IMR-90 (cell line): ENCODE measurements at regions not wholly inside any gene's neighbourhood (a gene's known extent, or its start where the extent isn't known, plus 50 kb on each side); places are given as distances from the start of the nearest gene placed in this dataset.

Experiments
- ATAC-seq: fragments of 200-7000 bp; cut with Tn5 transposase; 2 replicates; pipeline ENCODE4 v1.9.1; 2020; ENCODE audit warnings: low read depth, mild to moderate bottlenecking, moderate library complexity
- BruUV-seq: library from RNA; stranded (reverse); fragments of 400-500 nt; replicated peaks from 2 replicates; lab custom pipeline; 2021; lab: Mats Ljungman, UMichigan
- CTCF ChIA-PET: fragments of 300-600 bp; formaldehyde crosslinking; extraction: SDS; loops from one replicate; lab custom pipeline; 2021; ENCODE audit warnings: antibody characterized with exemption; lab: Yijun Ruan, JAX
- POLR2A ChIA-PET: fragments of 300-600 bp; sonication (Branson Sonifier 250); formaldehyde crosslinking; loops from one replicate; lab custom pipeline; 2022; ENCODE audit warnings: antibody characterized with exemption; ENCODE audit not compliant: unreplicated experiment; lab: Charles Lee
- DNase-seq: peaks from one replicate; pipeline ENCODE4 v3.0.0; 2013
- H2AFZ ChIP-seq: replicated peaks from 2 replicates; pipeline ENCODE3; 2013; ENCODE audit warnings: low read length, mild to moderate bottlenecking; ENCODE audit not compliant: poor library complexity
- H2AK5ac ChIP-seq: 2 replicates; pipeline ENCODE4 v1.6.1; 2013; ENCODE audit warnings: low read depth, low read length, inconsistent platforms
- H2AK9ac ChIP-seq: replicated peaks from 2 replicates; pipeline ENCODE3; 2013; ENCODE audit warnings: mild to moderate bottlenecking, low read depth, low read length, moderate library complexity; ENCODE audit not compliant: poor library complexity
- H2BK120ac ChIP-seq: 2 replicates; pipeline ENCODE4 v1.6.1; 2013; ENCODE audit warnings: low read depth, low read length, inconsistent platforms
- H2BK15ac ChIP-seq: 3 replicates; pipeline ENCODE4 v1.6.1; 2013; ENCODE audit warnings: low read depth, low read length, inconsistent platforms
- H2BK20ac ChIP-seq: 2 replicates; pipeline ENCODE4 v1.6.1; 2013; ENCODE audit warnings: low read depth, mild to moderate bottlenecking, inconsistent platforms, low read length, moderate library complexity
- H2BK5ac ChIP-seq: 2 replicates; pipeline ENCODE4 v1.6.1; 2013; ENCODE audit warnings: mild to moderate bottlenecking, low read depth, low read length, inconsistent platforms; ENCODE audit not compliant: poor library complexity, severe bottlenecking
- H3K14ac ChIP-seq: replicated peaks from 2 replicates; pipeline ENCODE4 v1.6.1; 2013; ENCODE audit warnings: low read depth, low read length, inconsistent platforms
- H3K18ac ChIP-seq: 2 replicates; pipeline ENCODE4 v1.6.1; 2013; ENCODE audit warnings: low read depth, low read length, control low read depth
- H3K23ac ChIP-seq: 2 replicates; pipeline ENCODE4 v1.6.1; 2013; ENCODE audit warnings: low read depth, low read length, inconsistent platforms
- H3K27ac ChIP-seq: 2 replicates; pipeline ENCODE4 v1.5.1; 2013; ENCODE audit warnings: mild to moderate bottlenecking, control low read depth, low read length; ENCODE audit not compliant: insufficient read depth
- H3K27me3 ChIP-seq: 2 replicates; pipeline ENCODE4 v1.6.1; 2013; ENCODE audit warnings: low read length; ENCODE audit not compliant: control insufficient read depth, insufficient read depth
- H3K36me3 ChIP-seq: 2 replicates; pipeline ENCODE4 v1.6.1; 2013; ENCODE audit warnings: low read length, mixed read lengths; ENCODE audit not compliant: control insufficient read depth, insufficient read depth
- H3K4ac ChIP-seq: 2 replicates; pipeline ENCODE4 v1.6.1; 2013; ENCODE audit warnings: low read depth, low read length, inconsistent platforms
- H3K4me1 ChIP-seq: 2 replicates; pipeline ENCODE4 v1.6.1; 2013; ENCODE audit warnings: low read length, mixed read lengths; ENCODE audit not compliant: control insufficient read depth, insufficient read depth
- H3K4me2 ChIP-seq: 2 replicates; pipeline ENCODE4 v1.6.1; 2013; ENCODE audit warnings: low read depth, mild to moderate bottlenecking, control low read depth, low read length, moderate library complexity
- H3K4me3 ChIP-seq: 2 replicates; pipeline ENCODE4 v1.5.1; 2013; ENCODE audit warnings: low read depth, mild to moderate bottlenecking, control low read depth, low read length, moderate library complexity; ENCODE audit not compliant: insufficient read depth
- H3K56ac ChIP-seq: 2 replicates; pipeline ENCODE4 v1.6.1; 2013; ENCODE audit warnings: low read length, inconsistent platforms; ENCODE audit not compliant: insufficient read depth; ENCODE audit errors: extremely low read depth
- H3K79me1 ChIP-seq, 2 experiments: 2 replicates each; pipeline ENCODE4 v1.6.1; 2013; ENCODE audit warnings: low read length in 2 of 2, inconsistent platforms in 1 of 2, low read depth in 1 of 2
- H3K9ac ChIP-seq: 2 replicates; pipeline ENCODE4 v1.6.1; 2013; ENCODE audit warnings: low read depth, low read length, control low read depth
- H3K9me1 ChIP-seq: 2 replicates; pipeline ENCODE4 v1.6.1; 2013; ENCODE audit warnings: low read length, inconsistent platforms; ENCODE audit not compliant: insufficient read depth
- H3K9me3 ChIP-seq: 2 replicates; pipeline ENCODE4 v1.6.1; 2013; ENCODE audit warnings: low read length; ENCODE audit not compliant: control insufficient read depth, insufficient read depth
- H4K20me1 ChIP-seq: 2 replicates; pipeline ENCODE4 v1.6.1; 2013; ENCODE audit warnings: low read length, inconsistent platforms; ENCODE audit not compliant: insufficient read depth
- H4K5ac ChIP-seq: 2 replicates; pipeline ENCODE4 v1.6.1; 2013; ENCODE audit warnings: mild to moderate bottlenecking, low read depth, low read length, control low read depth
- H4K8ac ChIP-seq, 2 experiments: 2 replicates each; pipeline ENCODE4 v1.6.1; 2013; ENCODE audit warnings: low read depth in 2 of 2, low read length in 2 of 2, control low read depth in 1 of 2, inconsistent platforms in 1 of 2
- H4K91ac ChIP-seq: 2 replicates; pipeline ENCODE4 v1.6.1; 2013; ENCODE audit warnings: low read depth, low read length, inconsistent platforms; ENCODE audit not compliant: insufficient read depth
- FOS ChIP-seq: fragments of 150-350 bp; IDR thresholded peaks from 2 replicates; pipeline ENCODE4 v1.6.1; 2016; ENCODE audit warnings: low read depth, low read length
- POLR2A ChIP-seq: IDR thresholded peaks from 2 replicates; pipeline ENCODE4 v1.6.1; 2012; ENCODE audit warnings: mild to moderate bottlenecking, low read depth, low read length
- RAD21 ChIP-seq: IDR thresholded peaks from 2 replicates; pipeline ENCODE4 v1.6.1; 2012; ENCODE audit warnings: low read length, improper control_type of control experiment
- USF2 ChIP-seq: fragments of 150-350 bp; IDR thresholded peaks from 2 replicates; pipeline ENCODE4 v1.6.1; 2017; ENCODE audit warnings: mild to moderate bottlenecking, antibody characterized with exemption, low read length, low read depth
- WGBS, 2 experiments: methylation state at CpG; one replicate each; pipeline versions ENCODE4 v1.1.5 to v1.1.7; 2013; ENCODE audit warnings: missing lambda C conversion rate in 2 of 2; ENCODE audit not compliant: insufficient read length in 1 of 2; ENCODE audit errors: extremely low coverage in 2 of 2; 5-methylcytosine and 5-hydroxymethylcytosine counted together
- dilution Hi-C: fragments of 300-500 bp; cut with HindIII; formaldehyde crosslinking; loops from one replicate; pipeline ENCODE4 v1.14.3; 2018; ENCODE audit warnings: low sequenced_read_pairs; ENCODE audit not compliant: unreplicated experiment
- in situ Hi-C: fragments of 300-500 bp; cut with MboI; formaldehyde crosslinking; loops from 3 replicates; pipeline ENCODE4 v1.14.3; 2019; ENCODE audit warnings: low sequenced_read_pairs, inconsistent platforms, mixed read lengths
- intact Hi-C: fragments of 100-400 bp; cut with micrococcal nuclease; formaldehyde crosslinking; loops from 2 replicates; pipeline ENCODE4 v1.10.0; 2022

DNA sequence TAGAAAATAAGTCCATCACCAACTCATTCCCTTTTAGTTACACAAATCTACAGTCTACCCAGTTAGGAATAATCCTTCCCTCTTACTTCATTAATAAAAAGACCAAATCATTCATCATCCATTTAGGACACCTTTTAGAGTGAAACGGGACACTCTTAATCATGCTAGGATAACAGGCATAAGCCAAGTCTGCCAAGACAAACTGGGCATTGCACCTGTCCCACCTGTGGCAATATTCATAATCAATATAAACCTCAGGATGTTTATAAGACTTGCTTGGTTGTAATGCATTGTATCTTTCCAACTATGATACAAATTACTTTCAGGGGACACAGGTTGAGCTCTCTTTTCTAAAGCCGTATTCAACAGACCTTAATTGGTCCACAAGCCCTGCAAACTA lies 82.7 kb upstream of the SH3BP4 start:
- dilution Hi-C loops (no loop called here), intact Hi-C loops (no loop called here), in situ Hi-C loops (no loop called here)
- Histone ChIP-seq H4K20me1 (no peaks in the 10 kb centered on the region), H3K9me1 (no peaks in the 10 kb centered on the region), H3K79me1 (no peaks in the 10 kb centered on the region), H2BK15ac (no peak overlapping the region), H3K27me3 (no peaks in the 10 kb centered on the region), H4K91ac (no peak overlapping the region), H3K4me1 (no peaks in the 10 kb centered on the region; the same call in 1 of the 2 replicates), H4K8ac (no peak overlapping the region), H2AK9ac (no peak overlapping the region), H4K5ac (no peak overlapping the region), H3K23ac (no peak overlapping the region), H2BK20ac (no peak overlapping the region), H3K9ac (no peak overlapping the region), H3K14ac (no peak overlapping the region), H2AK5ac (no peak overlapping the region), H3K4me3 (no peak overlapping the region), H3K27ac (no peak overlapping the region), H2BK120ac (no peak overlapping the region), H3K4ac (no peak overlapping the region), H2BK5ac (no peak overlapping the region), H3K56ac (no peak overlapping the region), H2AFZ (no peak overlapping the region), H3K36me3 (no peaks in the 10 kb centered on the region), H3K9me3 (no peaks in the 10 kb centered on the region; the same call in 1 of the 2 replicates), H3K4me2 (no peak overlapping the region), H3K18ac (no peak overlapping the region)
- DNase-seq (no peak), ATAC-seq (no peak)
- TF ChIP-seq FOS = no peak
- no peak for TF ChIP-seq RAD21
- no peak for TF ChIP-seq USF2
- TF ChIP-seq POLR2A = no peak
- WGBS, 2 experiments = 78% methylated on average over 1 of the region's 2 CpGs; no CpG with 5 or more reads in 1 of the 2 experiments
- no TSS peak for BruUV-seq
- ChIA-PET CTCF (no interaction called here), POLR2A (no interaction called here)
